HepG2 (cell line): ENCODE measurements at regions not wholly inside any gene's neighbourhood (a gene's known extent, or its start where the extent isn't known, plus 50 kb on each side); places are given as distances from the start of the nearest gene placed in this dataset.

Source experiments
- ATAC-seq: fragments of 200-7000 bp; cut with Tn5 transposase; 3 replicates; pipeline ENCODE4 v1.9.1; 2020; ENCODE audit warnings: mild to moderate bottlenecking, moderate library complexity
- BruUV-seq: library from RNA; stranded (reverse); fragments of 400-500 nt; replicated peaks from 2 replicates; lab custom pipeline; 2021; lab: Mats Ljungman, UMichigan
- CTCF ChIA-PET: fragments of 300-600 bp; formaldehyde crosslinking; extraction: SDS; loops from one replicate; lab custom pipeline; 2021; ENCODE audit warnings: low total read pairs, inconsistent platforms, low intra/inter-chr PET ratio; lab: Yijun Ruan, JAX
- POLR2A ChIA-PET: fragments of 350-600 bp; sonication (Branson Sonifier 250); formaldehyde crosslinking; loops from one replicate; lab custom pipeline; 2020; ENCODE audit warnings: antibody characterized with exemption, inconsistent platforms; lab: Yijun Ruan, JAX
- DNase-seq: peaks from one replicate; pipeline ENCODE4 v3.0.0-alpha.2; 2015; ENCODE audit warnings: low spot score
- FAIRE-seq: peaks from 3 replicates; lab custom pipeline; 2011; peaks lifted over from hg19 to GRCh38; lab: Jason Lieb, UNC
- H2AFZ ChIP-seq: one replicate; pipeline ENCODE4 v1.6.1; 2011; ENCODE audit warnings: low read length, inconsistent platforms
- H3K27ac ChIP-seq: fragments of 300-600 bp; 3 replicates; pipeline ENCODE4 v1.8.0; 2011; ENCODE audit warnings: mixed run types, mild to moderate bottlenecking, mixed read lengths, low read length, inconsistent platforms; ENCODE audit not compliant: insufficient read depth; ENCODE audit errors: extremely low read length
- H3K27me3 ChIP-seq, 2 experiments: fragments of 200-600 bp in 1 of 2; 2 replicates in 1 of 2; 3 replicates in 1 of 2; pipeline versions ENCODE4 v1.6.0 to v1.8.0; 2011; ENCODE audit warnings: low read length in 2 of 2, mild to moderate bottlenecking in 2 of 2, moderate library complexity in 2 of 2, inconsistent platforms in 1 of 2; ENCODE audit not compliant: insufficient read depth in 2 of 2, control insufficient read depth in 1 of 2
- H3K36me3 ChIP-seq, 2 experiments: fragments of 200-600 bp in 1 of 2; replicated peaks in 1 of 2; 2 replicates in 1 of 2; 3 replicates in 1 of 2; pipeline versions ENCODE4 v1.5.1 to v1.8.0; 2011; ENCODE audit warnings: low read length in 2 of 2, inconsistent platforms in 1 of 2; ENCODE audit not compliant: insufficient read depth in 2 of 2, control insufficient read depth in 1 of 2
- H3K4me1 ChIP-seq: 2 replicates; pipeline ENCODE4 v1.5.1; 2012; ENCODE audit warnings: low read length, inconsistent platforms; ENCODE audit not compliant: insufficient read depth
- H3K4me2 ChIP-seq: 2 replicates; pipeline ENCODE4 v1.6.0; 2011; ENCODE audit warnings: low read depth, low read length, inconsistent platforms
- H3K4me3 ChIP-seq, 3 experiments: fragments of 200-600 bp in 1 of 3; sonication (generic), shearing (Covaris generic) in 1 of 3; replicated peaks in 1 of 3; 2 replicates each; pipeline ENCODE4 v1.5.1; 2011 to 2016; ENCODE audit warnings: low read length in 3 of 3, inconsistent platforms in 2 of 3, low read depth in 2 of 3, mild to moderate bottlenecking in 2 of 3, control low read depth in 1 of 3, mixed read lengths in 1 of 3; ENCODE audit not compliant: insufficient read depth in 1 of 3
- H3K79me2 ChIP-seq: one replicate; pipeline ENCODE4 v1.6.1; 2011; ENCODE audit warnings: low read length, inconsistent platforms; ENCODE audit not compliant: insufficient read depth
- H3K9ac ChIP-seq: 2 replicates; pipeline ENCODE4 v1.6.0; 2011; ENCODE audit warnings: mild to moderate bottlenecking, low read depth, low read length, inconsistent platforms; ENCODE audit not compliant: insufficient read depth
- H3K9me3 ChIP-seq: 2 replicates; pipeline ENCODE4 v1.5.1; 2012; ENCODE audit warnings: mild to moderate bottlenecking, low read length
- H4K20me1 ChIP-seq: 2 replicates; pipeline ENCODE4 v1.6.0; 2011; ENCODE audit warnings: inconsistent platforms, mild to moderate bottlenecking, low read length, moderate library complexity; ENCODE audit not compliant: insufficient read depth
- ADNP ChIP-seq: sonication (generic); formaldehyde crosslinking; IDR thresholded peaks from 2 replicates; pipeline ENCODE4 v1.4.0; 2020; ENCODE audit warnings: missing genetic modification reagents
- CC2D1A ChIP-seq: sonication (generic); formaldehyde crosslinking; IDR thresholded peaks from 2 replicates; pipeline ENCODE4 v1.8.1; 2023; ENCODE audit warnings: mild to moderate bottlenecking, missing genetic modification reagents
- FOSL1 ChIP-seq: sonication (generic); formaldehyde crosslinking; IDR thresholded peaks from 2 replicates; pipeline ENCODE4 v1.9.0; 2021; ENCODE audit warnings: missing genetic modification reagents, borderline replicate concordance
- FOSL2 ChIP-seq: sonication (generic); formaldehyde crosslinking; IDR thresholded peaks from 2 replicates; pipeline ENCODE4 v1.4.0; 2020; ENCODE audit warnings: missing genetic modification reagents
- GTF2F1 ChIP-seq: fragments of 150-350 bp; IDR thresholded peaks from 2 replicates; pipeline ENCODE4 v1.6.1; 2014; ENCODE audit warnings: low read length
- KDM5B ChIP-seq: sonication (generic); formaldehyde crosslinking; IDR thresholded peaks from 2 replicates; pipeline ENCODE4 v1.4.0; 2020; ENCODE audit warnings: missing genetic modification reagents, mild to moderate bottlenecking, borderline replicate concordance
- KLF9 ChIP-seq: IDR thresholded peaks from 2 replicates; pipeline ENCODE4 v1.6.1; 2016; ENCODE audit warnings: low read depth
- PAX8 ChIP-seq: sonication (generic); formaldehyde crosslinking; IDR thresholded peaks from 2 replicates; pipeline ENCODE4 v1.8.0; 2022; ENCODE audit warnings: mild to moderate bottlenecking, missing genetic modification reagents, borderline replicate concordance
- SMC3 ChIP-seq: IDR thresholded peaks from 2 replicates; pipeline ENCODE4 v1.6.1; 2011; ENCODE audit warnings: low read length, improper control_type of control experiment
- TAF15 ChIP-seq: fragments of 200-400 bp; formaldehyde crosslinking; IDR thresholded peaks from one replicate; pipeline ENCODE4 v1.6.1; 2018; ENCODE audit warnings: mild to moderate bottlenecking, low read depth, low read length; ENCODE audit not compliant: poor library complexity, severe bottlenecking
- TBX2 ChIP-seq: sonication (generic); formaldehyde crosslinking; IDR thresholded peaks from 2 replicates; pipeline ENCODE4 v1.5.0; 2020; ENCODE audit warnings: missing genetic modification reagents, mild to moderate bottlenecking, borderline replicate concordance
- ZNF20 ChIP-seq: sonication (generic); formaldehyde crosslinking; IDR thresholded peaks from 2 replicates; pipeline ENCODE4 v1.4.0; 2020; ENCODE audit warnings: mild to moderate bottlenecking, moderate library complexity, missing genetic modification reagents
- ZNF331 ChIP-seq: sonication (generic); formaldehyde crosslinking; IDR thresholded peaks from 2 replicates; pipeline ENCODE4 v1.4.0; 2020; ENCODE audit warnings: missing genetic modification reagents
- ZNF558 ChIP-seq: sonication (generic); formaldehyde crosslinking; IDR thresholded peaks from 2 replicates; pipeline ENCODE4 v1.9.0; 2022; ENCODE audit warnings: mild to moderate bottlenecking, missing genetic modification reagents, borderline replicate concordance
- ZNF841 ChIP-seq: sonication (generic); formaldehyde crosslinking; IDR thresholded peaks from 2 replicates; pipeline ENCODE4 v1.8.1; 2023; ENCODE audit warnings: missing genetic modification reagents, borderline replicate concordance
- ZNF878 ChIP-seq: sonication (generic); formaldehyde crosslinking; IDR thresholded peaks from 2 replicates; pipeline ENCODE4 v1.8.1; 2023; ENCODE audit warnings: mild to moderate bottlenecking, missing genetic modification reagents, moderate library complexity
- ZNF891 ChIP-seq: sonication (generic); formaldehyde crosslinking; IDR thresholded peaks from 2 replicates; pipeline ENCODE4 v1.5.0; 2020; ENCODE audit warnings: mild to moderate bottlenecking, missing genetic modification reagents
- ZSCAN9 ChIP-seq: IDR thresholded peaks from 2 replicates; pipeline ENCODE4 v1.6.1; 2016; ENCODE audit warnings: borderline replicate concordance
- WGBS: methylation state at CpG from one replicate; pipeline ENCODE4 v1.1.6; 2017; ENCODE audit warnings: low lambda C conversion rate; 5-methylcytosine and 5-hydroxymethylcytosine counted together
- in situ Hi-C: cut with HindIII; loops from 2 replicates; pipeline ENCODE4 v1.10.0; 2017; ENCODE audit warnings: low pct_unique_long_range_greater_than_20kb; ENCODE audit not compliant: extremely low pct_ligation_motif_present
- intact Hi-C: fragments of 100-400 bp; cut with micrococcal nuclease; formaldehyde crosslinking; loops from one replicate; pipeline ENCODE4 v1.10.0; 2022; ENCODE audit not compliant: unreplicated experiment
- TF ChIP-seq, protein P1 (sequence below): IDR thresholded peaks from 2 replicates; pipeline ENCODE4 v1.6.1; 2012; ENCODE audit warnings: low read length, improper control_type of control experiment
- TF ChIP-seq, protein P2 (sequence below): sonication (generic); formaldehyde crosslinking; IDR thresholded peaks from 2 replicates; pipeline ENCODE4 v1.5.1; 2020; ENCODE audit warnings: mild to moderate bottlenecking, missing genetic modification reagents, borderline replicate concordance

DNA sequence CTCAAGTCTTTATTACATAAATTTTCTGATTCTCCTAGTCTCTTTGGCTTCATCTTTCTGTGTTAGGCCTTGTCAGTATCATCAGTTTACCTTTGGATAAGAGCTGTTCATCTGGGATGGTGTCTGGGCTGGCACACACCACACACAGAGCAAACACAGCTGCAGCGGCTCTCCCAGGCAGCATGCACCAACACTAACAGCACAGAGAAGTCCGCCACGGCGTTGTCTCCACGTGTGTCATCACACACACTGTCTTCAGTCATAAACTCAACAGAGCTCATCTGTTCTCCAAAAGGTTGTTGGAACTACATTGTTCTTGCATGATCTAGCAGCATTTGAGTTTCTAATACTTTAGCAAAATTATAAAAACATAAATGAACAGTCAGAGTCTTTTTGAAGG, 851.9 kb upstream of the FRG1 start:
- ATAC-seq = no peak
- intact Hi-C loops = no loop called here

DNA sequence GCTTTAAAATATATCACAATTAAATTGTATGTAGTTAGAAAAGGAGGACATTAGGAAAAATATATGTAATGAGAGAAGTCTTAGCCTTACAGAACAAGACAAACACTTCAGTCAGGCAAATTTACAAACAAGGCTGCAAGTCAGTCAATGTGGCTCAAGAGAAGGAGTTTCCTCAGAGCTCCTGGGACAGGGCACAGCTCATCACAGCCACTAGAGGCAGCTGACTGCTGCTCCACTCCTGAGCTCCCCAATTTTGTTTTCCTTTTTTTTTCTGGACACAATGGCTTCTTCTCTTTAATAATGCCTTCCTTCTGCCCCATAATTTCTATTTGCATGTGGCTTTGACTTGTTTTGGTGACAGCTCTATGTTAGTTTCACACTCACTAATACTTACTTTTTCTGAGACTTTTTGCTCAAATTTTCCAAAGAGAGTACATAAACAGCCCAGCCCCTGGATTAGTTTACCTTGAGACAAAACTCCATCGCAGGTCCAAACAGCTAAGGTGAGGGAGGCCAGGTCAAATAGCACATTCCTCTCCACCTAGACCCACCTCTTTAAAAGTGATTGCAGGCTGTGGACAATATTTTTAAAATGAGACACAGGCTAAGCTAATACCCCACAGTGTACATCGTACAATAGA, 850.4 kb upstream of the FRG1 start:
- Histone ChIP-seq H4K20me1 (no peaks in the 10 kb centered on the region), H3K4me3 (no peak overlapping the region), H3K4me1 (no peaks in the 10 kb centered on the region), H3K79me2 (no peaks in the 10 kb centered on the region), H3K4me2 (no peak overlapping the region), H2AFZ (no peak overlapping the region), H3K36me3 (no peaks in the 10 kb centered on the region), H3K9me3 (no peaks in the 10 kb centered on the region), H3K27ac (no peak overlapping the region), H3K27me3 (no peaks in the 10 kb centered on the region), H3K9ac (no peak overlapping the region)
- peak; percentile 1 for DNase-seq
- in situ Hi-C loops (no loop called here), intact Hi-C loops (no loop called here)
- CTCF ChIA-PET = no interaction called here
- WGBS = 54% methylated on average over 2 of the region's 2 CpGs
- no peak for FAIRE-seq
- BruUV-seq = no TSS peak
- peak; percentile 90 for ATAC-seq
- POLR2A ChIA-PET = no interaction called here
- TF ChIP-seq ZNF331 (CRISPR knock-in tag) (no peak), GTF2F1 (no peak), CC2D1A (no peak), TBX2 (CRISPR knock-in tag) (no peak), ZNF878 (CRISPR knock-in tag) (no peak), FOSL1 (CRISPR knock-in tag) (no peak), ADNP (CRISPR knock-in tag) (no peak), PAX8 (CRISPR knock-in tag) (no peak), ZSCAN9 (CRISPR knock-in tag) (no peak), TAF15 (no peak)
- TF ChIP-seq, protein P1, sequence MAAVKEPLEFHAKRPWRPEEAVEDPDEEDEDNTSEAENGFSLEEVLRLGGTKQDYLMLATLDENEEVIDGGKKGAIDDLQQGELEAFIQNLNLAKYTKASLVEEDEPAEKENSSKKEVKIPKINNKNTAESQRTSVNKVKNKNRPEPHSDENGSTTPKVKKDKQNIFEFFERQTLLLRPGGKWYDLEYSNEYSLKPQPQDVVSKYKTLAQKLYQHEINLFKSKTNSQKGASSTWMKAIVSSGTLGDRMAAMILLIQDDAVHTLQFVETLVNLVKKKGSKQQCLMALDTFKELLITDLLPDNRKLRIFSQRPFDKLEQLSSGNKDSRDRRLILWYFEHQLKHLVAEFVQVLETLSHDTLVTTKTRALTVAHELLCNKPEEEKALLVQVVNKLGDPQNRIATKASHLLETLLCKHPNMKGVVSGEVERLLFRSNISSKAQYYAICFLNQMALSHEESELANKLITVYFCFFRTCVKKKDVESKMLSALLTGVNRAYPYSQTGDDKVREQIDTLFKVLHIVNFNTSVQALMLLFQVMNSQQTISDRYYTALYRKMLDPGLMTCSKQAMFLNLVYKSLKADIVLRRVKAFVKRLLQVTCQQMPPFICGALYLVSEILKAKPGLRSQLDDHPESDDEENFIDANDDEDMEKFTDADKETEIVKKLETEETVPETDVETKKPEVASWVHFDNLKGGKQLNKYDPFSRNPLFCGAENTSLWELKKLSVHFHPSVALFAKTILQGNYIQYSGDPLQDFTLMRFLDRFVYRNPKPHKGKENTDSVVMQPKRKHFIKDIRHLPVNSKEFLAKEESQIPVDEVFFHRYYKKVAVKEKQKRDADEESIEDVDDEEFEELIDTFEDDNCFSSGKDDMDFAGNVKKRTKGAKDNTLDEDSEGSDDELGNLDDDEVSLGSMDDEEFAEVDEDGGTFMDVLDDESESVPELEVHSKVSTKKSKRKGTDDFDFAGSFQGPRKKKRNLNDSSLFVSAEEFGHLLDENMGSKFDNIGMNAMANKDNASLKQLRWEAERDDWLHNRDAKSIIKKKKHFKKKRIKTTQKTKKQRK = no peak

More for the DNA sequence above, 851.9 kb upstream of the FRG1 start:
- H3K27ac ChIP-seq = no peak overlapping the region
- H3K4me1 ChIP-seq = no peaks in the 10 kb centered on the region
- TF ChIP-seq ZNF841 (CRISPR knock-in tag) (no peak), ZNF20 (CRISPR knock-in tag) (no peak), KDM5B (CRISPR knock-in tag) (no peak), ZNF891 (CRISPR knock-in tag) (no peak), SMC3 (no peak), ZNF558 (CRISPR knock-in tag) (no peak), KLF9 (CRISPR knock-in tag) (no peak), FOSL2 (CRISPR knock-in tag) (no peak)
- TF ChIP-seq, protein P2, sequence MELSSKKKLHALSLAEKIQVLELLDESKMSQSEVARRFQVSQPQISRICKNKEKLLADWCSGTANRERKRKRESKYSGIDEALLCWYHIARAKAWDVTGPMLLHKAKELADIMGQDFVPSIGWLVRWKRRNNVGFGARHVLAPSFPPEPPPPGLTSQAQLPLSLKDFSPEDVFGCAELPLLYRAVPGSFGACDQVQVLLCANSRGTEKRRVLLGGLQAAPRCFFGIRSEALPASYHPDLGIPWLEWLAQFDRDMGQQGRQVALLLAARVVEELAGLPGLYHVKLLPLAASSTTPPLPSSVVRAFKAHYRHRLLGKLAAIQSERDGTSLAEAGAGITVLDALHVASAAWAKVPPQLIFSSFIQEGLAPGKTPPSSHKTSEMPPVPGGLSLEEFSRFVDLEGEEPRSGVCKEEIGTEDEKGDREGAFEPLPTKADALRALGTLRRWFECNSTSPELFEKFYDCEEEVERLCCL = no peak
- H3K27me3 ChIP-seq = no peaks in the 10 kb centered on the region
- H3K79me2 ChIP-seq = no peaks in the 10 kb centered on the region
- ChIA-PET CTCF (no interaction called here), POLR2A (no interaction called here)
- DNase-seq (no peak), FAIRE-seq (no peak)
- no peak overlapping the region for H3K4me3 ChIP-seq
- H4K20me1 ChIP-seq = no peaks in the 10 kb centered on the region
- H3K36me3 ChIP-seq = no peaks in the 10 kb centered on the region
- in situ Hi-C loops = no loop called here
- BruUV-seq = no TSS peak
- 0% methylated on average over 5 of the region's 5 CpGs for WGBS
- no peak overlapping the region for H3K4me2 ChIP-seq
- no peak overlapping the region for H3K9ac ChIP-seq
- H3K9me3 ChIP-seq = no peaks in the 10 kb centered on the region
- H2AFZ ChIP-seq = no peak overlapping the region
